Suppressor macrophage treated with lipopolysaccharide for 4 hours (primary cell): ENCODE measurements at regions not wholly inside any gene's neighbourhood (a gene's known extent, or its start where the extent isn't known, plus 50 kb on each side); places are given as distances from the start of the nearest gene placed in this dataset.

ENCODE experiments used
- DNase-seq: peaks from one replicate; pipeline ENCODE4 v3.0.0-alpha.2; 2020

DNA sequence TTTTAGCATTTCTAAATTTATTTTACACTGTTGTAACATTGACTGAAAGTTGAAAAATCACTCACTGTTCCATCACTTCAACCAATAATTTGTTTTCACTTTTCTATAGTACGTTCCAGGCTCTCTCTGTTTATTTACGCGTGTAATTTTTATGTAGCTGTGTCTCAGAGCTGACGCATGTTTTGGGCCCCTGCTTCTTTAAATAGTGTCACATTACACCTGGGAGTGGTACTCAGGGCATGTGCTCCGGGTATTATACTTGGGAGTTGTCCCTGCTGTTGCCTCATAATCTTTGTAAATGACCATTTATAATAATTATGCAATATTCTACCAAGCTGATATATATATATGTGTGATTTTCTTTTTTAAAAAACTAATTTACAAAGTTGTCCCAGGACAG lies 132.8 kb upstream of the CPM start:
- DNase-seq = no peak

DNA sequence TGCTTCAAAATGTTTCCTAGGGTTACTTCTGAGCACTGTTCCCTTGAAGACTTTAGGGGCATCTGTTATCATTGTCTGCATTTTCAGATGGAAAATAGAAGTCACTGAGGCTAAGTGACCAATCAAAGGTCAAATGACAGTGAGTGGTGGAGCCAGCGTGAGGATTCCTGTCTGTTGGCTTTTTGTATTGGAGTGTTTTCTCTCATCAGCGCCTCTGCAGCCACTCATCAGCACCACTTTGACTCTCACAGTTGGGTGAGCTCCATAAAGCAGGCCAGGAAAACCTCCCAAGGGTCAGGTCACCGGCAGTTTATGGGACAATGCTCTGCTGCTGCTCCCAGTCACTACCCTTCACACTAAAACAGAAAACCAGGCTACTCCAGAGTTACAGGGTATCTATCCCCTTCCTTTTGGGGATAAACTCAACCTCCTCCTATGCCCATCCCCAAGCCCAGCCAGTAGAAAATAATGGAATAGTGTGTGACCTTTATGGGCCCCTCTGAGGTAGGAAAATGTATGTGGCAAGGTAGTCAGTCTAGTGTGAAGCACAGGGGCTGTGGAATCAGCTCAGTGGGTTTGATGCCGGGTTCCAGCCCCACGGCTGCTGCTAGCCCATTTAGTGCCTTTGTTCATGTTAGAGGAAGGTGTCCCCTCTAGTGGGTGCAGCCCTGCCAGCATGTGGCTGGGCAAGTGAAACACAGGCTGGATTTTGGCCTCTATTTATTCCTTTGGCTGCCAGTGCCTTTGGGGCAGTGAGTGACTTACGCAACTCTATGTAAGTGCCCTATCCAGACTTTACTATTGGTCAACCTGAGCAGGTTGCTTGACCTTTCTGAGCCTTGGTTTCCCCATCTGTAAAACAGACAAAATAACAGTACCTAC lies 133.8 kb upstream of the CPM start:
- no peak for DNase-seq

DNA sequence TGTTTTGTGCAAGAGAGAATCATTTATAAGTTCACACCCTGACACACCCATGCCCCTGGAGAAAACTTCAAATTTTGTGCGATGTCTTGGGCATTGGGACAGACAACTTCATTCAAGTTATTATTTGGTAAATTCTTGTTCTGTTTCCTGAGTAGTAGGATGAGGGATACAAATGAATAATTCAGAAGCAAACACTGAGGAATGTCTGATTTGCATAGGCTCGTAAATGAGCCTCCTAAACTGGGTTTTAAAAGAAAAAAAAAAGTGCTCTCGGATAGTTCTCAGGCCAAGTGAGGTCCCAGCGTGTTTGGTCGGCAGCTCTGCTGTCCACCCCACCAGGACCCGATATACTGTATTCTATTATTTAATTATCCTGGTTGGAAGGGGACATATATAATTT lies 134.7 kb upstream of the CPM start:
- no peak for DNase-seq

DNA sequence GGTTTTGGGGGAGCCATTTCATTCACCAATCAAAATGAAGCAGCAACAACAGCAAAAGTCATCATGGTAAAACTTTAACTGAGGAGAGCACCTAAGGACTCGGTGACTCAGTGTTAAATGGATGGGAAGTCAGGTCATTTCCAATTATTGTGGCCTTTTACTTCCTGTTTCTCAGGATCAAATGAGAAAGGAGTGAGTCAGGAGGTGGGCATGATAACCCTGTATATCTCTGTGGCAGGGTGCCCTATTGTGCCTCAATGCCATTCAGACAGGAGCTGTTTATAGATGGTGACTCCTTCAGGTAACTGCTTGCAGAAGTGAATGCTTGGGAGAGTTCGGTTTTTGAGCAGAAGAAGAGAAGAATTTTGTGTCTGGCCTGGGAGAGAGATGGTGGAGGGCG lies 135.5 kb upstream of the CPM start:
- peak; percentile 67 for DNase-seq

DNA sequence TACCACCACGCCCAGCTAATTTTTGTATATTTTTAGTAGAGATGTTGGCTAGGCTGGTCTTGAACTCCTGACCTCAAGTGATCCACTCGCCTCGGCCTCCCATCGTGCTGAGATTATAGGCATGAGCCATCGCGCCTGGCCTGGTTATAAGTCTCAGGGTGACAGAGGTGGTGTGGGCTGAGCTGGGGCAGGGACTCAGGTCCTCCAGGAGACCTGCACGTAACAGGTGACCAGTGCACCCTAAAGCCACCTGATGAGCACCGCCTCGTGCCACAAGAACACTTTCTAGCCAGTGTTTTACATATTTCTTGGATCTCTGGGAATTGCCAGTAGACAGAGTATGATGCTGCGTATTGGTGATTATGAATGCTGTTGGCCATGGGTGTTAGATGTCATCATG lies 136.5 kb upstream of the CPM start:
- DNase-seq = no peak

DNA sequence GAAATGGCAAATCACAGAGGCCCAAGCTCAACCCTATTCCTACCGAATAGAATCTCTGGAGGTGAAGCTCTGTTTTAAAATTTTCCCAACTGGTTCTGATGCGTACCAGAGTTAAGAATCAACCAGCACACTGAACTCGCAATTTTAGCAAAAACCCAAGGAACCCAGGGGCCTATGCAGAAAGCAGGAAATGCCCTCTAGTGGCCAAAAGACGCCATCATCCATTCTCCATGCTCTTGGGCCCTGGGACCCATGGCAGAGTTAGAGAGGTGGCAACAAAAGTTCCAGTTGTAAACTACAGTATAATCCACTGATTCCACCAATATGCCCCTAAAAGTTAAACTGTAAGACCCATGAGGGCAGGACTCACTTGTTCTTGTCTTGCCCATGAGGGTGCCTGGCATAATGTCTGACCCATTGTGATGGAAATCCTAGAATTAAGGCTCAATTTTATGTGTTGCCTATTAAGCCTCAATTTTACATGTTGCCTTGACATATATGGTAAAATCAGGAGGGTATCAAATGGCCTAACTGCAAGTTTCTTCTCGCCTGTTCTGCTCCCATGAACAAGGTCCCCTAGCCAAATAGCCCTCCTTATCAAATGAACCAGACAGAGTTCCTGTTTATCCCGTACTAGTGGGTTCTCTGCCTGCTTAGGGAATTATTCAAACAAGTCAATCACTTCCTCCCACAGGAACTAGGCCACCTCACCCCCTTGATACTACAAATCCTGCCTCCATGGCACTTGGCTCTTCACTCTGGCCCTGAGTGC lies 137.5 kb upstream of the CPM start:
- DNase-seq = peak; percentile 84

DNA sequence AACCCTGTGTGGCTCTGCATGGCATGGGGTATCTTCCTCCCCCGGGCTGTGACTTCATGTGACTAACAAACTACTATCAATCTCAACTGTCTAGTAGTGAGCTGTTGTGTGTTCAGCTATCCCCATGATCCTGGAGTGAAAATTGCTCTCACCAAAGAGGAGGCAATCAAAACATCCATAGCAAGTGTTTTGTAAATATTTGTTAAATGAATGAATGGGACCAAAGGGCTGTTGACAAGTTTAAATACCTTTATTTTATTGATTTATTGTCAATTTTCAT lies 138.1 kb upstream of the CPM start:
- DNase-seq = no peak

DNA sequence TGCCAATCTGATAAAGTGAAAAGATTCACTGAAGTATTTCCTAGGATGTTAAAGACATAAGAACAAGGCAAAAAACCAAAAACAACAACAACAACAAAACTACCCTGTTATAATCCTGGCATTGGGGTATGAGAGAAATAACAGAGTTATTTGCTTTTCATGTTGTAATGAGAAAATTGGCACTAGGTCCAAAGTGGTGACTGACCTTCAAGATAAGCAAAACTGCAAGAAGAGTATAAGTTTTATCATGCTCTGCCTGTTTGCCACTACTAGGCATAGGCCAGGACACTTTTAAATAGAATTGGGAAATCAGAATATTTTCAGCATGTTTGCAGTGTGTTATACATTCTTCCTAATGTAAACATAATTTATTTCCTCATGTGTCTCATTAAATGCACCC lies 140.1 kb upstream of the CPM start:
- DNase-seq = no peak

DNA sequence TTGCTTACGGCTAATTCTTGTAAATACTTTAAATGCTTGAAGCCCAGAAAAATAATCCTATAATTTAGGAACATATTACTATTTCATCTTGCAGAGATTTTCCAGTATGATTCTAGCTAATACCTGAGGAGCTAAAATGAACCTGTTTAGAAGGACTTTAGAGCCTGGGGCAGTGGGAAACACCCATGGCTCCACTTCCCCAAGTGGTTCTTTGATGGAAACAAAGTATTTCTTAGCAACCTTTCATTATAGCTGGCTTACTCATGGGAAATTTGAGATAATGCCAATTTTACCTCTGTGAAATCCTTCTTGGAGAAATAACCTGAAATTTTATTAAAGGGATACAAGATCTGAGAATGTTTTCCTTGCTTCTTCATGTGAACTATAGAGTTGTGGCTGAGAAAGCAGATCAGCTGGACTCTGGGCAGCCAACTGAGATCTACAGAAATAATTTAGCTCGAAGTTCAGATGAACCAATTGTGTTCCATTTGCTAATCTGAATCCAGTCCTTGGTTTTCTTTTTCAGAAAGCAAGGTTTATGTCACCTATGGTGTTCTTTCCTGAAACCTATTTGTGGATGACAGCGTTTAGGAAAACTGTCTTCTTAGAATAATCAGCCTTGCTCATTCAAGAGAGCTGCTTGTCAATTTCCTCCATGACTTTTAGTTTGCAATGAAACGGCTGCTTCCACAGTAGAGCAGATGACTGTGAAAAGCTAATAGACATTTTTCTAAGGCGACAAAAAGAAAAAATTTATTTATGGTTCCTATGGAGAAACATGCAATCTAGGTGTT lies 141.8 kb upstream of the CPM start:
- DNase-seq = no peak

DNA sequence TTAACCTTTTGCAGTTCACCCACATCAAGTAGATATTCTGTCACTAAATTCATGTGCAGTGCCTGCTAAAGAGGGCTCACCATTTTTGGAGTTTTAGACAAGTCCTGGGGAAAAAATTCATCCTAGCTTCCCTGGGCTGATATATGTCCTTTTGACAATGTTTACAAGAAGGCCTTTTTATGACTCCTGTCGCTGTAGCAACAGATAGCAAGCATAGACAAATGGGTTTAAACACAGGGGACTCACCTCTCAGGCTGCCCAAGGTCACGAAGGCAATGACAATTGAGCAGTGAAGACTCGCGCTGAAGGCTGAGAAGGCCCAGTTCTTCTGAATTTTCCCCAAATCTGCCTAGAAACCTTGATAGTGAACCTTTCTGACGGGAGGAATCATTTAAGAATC lies 150.7 kb upstream of the CPM start:
- DNase-seq = no peak

DNA sequence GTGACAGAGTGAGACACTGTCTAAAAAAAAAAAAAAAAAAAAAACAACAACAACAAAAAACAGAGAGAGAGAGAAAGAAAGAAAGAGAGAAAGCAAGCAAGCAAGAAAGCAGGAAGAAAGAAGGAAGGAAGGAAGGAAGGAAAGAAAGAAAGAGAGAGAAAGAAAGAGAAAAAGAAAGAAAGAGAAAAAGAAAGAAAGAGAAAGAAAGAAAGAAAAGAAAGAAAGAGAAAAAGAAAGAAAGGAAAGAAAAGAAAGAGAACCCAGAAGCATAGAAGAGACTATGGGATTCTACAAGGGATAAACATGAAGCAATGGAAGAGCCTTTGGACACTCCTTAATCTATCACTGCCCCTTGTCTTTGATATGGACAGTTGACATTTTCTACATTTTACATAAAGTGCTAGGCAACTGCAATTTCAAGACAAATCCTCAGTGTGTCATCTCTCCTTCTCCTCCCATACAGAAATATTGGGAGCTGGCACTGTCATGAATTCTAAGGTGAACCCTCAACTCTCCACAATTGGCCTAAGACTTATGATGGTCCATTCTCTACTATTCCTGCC lies 151.9 kb upstream of the CPM start:
- no peak for DNase-seq

DNA sequence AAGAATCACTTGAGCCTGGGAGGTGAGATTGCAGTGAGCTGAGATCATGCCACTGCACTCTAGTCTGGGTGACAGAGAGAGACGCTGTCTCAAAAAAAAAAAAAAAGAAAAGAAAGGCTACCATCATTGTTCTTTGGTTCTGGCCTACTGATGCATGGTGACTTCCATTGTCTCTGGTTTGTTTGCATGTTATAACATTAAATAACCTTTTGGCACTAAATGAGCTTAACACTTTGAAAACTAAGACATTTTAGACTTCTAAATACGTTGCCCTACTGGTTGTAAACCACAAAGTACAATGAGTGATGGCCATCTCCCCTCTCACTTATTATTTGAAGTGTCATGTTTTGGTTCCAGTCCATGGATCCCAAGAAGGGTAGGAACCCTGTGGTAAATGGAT lies 152.9 kb upstream of the CPM start:
- no peak for DNase-seq

DNA sequence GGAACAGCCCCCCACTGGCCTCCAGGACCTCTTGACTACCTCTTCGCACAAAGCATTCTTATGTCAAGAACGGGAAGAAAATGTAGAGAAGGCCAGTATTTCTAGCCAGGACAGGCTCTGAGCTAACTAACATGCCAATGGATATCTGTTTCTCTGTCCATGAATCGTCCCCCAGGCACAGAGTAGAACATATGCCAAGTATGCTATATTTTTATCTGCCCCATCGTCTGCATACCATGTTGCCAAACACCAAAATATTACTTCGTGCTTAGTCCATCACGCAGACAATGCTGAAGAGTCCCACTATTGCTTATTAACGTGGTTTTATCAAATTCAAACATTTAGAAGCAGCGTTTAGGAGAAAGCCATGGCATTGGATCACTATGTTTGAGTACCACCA lies 151.4 kb upstream of the CPSF6 start:
- no peak for DNase-seq

DNA sequence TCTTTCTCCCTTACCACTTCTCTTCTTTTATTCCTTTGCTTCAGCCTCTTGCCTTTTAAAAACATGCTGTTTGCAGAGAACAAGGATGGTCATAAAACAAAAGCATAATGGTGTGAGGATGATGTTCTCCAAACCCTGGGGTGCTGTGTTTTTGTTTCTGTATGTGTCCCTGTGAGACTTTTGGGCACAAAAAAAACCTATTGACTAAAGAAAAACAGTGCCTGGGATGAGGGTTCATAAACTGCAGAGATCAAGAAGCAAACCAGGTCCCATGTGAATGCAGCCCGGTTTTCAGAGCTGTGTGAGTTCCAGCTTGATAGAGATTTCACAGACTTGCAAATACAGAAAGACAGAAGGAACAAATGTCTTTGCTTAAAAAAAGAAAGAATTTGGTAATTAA lies 148.6 kb upstream of the CPSF6 start:
- no peak for DNase-seq

DNA sequence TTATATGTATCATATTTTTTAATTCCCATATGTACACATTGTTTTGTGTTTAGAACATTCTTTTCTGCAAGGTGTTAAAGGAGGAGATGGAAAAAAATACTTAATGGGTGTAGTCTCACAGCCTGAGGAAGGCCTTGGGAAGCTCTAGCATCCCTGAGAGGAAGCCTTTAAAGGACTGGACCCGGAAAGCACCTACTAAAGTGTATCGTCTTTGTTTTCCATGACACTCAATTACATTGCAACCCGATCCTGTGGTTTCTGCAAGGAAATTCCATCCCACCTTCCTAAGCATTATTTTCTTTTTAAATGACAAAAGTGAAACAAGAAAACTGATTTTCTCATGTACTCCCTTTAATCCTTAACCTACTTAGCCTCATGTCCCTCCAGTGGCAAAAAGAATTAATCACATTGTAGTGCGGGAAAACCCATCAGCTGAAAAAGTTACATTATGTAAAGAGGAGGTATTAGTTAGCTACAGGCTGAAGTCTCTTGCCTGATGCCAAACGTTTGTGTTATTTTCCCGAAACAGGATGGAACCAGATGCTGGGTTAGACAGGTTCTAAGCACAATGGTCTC lies 147.8 kb upstream of the CPSF6 start:
- DNase-seq = no peak

DNA sequence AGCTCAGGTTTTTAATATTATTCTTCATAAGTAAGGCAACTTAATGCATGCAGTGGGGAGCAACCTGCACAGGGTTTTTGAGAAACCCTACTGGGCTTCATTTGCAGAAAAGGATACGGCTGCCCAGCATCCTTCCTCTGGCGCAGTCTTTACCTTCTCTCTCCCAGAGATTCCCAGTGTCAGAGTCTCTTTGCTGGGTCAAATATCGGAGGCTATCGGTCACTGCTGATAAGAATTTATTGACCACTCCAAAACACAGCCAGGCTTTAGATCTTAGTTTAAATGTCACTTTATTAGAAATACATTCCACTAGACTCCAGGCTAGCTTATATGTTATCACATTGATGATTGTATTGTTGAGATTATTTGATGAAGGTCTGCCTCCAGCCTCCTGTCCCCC lies 147.2 kb upstream of the CPSF6 start:
- no peak for DNase-seq

DNA sequence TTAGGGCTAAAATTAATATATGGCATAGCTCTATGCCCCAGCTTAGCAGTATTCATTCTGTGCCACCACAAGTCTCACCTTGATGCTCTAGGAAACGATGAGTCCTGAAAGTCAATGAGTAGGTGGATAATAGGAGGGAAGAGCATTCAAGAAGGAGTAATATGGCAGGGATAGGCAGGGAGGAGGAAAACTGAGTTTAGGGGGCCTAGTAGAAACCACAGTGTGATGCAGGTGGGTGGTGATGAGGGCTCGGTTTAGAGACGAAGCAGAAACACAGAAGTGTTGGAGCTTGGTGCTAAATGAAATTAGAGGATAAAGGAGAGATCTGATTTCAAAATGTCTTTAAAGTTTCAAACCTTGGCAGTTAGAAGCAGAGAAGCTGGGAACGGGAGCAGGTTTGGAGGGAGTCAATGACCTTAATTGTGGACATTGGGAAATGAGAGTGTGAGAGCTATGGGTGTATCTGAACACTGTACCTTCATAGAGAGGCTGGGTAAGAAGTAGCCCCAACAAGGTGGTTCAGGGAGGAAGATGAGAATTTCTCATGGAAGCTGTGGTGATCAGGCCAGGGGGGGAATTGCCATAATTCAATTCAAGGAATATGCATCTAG lies 144.7 kb upstream of the CPSF6 start:
- DNase-seq = no peak

DNA sequence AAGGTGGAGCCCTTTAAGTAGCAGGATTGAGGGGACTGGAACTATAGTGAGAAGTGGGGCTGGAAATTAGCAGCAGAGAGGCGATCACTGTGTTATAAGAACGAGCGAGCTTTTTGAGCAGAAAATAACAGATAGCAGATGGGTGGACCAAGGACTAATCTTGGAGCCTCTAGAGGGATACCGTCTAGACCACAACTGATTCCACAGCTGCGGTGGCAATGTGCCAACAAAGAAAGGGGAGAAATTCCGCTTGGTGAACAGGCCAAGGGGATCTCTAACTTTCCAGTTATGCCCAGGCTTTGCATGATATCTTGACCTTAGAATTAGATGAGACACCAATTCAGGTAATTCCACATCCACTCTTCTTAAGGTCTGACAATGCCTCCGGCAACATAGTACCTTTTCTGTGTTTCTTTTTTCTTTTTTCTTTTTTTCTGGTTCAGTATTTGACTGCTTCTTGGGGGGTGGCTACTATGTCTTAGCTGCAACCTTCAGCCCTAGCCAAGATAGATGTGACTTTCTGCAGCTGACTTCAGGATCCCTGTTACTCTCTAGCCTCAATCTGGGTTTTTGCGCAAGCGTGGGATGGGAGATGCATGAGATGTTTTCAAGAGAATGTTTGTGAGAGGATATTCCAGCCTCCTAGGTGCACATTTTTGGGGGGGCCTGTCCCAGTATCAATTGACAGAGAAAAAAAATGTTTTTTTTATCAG lies 143.4 kb upstream of the CPSF6 start:
- no peak for DNase-seq

DNA sequence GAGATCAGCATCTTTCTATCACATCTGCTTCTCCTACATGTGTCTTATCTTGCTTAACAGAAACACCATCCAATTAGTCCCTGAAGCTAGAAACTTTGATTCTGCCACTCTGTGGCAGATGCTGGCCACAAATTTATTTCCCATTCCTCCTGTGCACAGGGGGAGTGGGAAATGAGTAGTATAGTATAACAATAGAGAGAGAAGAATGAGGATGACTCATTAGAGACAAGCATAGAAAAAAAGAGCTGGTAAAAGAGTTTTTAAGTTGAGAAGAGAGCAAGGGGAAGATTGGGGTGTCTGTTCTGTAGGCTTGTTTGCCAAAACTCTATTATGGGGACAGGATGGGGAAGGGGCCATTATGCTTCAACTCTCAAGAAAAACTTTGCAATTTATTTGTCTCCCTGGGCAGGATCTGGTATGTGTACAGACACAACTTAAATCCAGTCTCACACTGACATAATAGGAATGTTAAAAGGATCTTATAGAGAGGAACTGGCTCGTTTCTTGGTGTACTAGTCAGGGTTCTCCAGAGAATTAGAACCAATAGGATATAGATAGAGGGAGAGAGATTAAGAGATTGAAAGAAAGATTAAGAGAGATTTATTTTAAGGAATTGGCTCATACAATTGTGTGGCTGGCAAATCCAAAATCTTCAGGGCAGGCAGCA lies 142.6 kb upstream of the CPSF6 start:
- DNase-seq = no peak

DNA sequence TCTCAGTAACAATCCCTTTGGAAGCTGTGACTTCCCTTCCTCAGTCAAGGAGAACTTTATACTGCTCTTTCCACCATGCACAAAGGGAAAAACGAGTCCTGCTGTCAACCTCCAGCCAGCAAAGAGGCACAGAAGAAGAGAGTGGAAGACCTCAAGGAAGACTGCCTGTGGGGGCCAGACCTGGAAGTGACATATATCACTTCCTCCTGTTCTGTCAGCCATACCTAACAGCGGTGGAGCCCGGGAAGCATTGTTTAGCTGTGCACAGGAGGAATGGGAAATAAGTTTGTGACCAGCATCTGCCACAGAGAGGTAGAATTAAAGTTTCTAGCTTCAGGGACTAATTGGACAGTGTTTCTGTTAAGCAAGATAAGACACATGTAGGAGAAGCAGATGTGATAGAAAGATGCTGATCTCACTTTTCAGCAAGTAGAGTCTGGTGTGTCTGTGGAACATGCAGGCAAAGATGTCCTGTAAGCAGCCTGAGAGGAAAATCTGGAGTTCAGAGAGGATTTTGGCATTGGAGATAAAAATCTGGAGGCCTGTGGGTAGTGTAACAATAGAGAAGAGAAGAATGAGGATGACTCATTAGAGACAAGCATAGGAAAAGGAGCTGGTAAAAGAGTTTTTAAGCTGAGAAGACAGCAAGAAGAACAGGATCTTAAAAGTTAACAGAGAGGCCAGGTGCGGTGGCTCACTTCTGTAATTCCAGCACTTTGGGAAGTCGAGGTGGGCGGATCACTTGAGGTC lies 141.6 kb upstream of the CPSF6 start:
- no peak for DNase-seq
